ENCODE measurements at regions not wholly inside any gene's neighbourhood (a gene's known extent, or its start where the extent isn't known, plus 50 kb on each side); places are given as distances from the start of the nearest gene placed in this dataset.

DNA sequence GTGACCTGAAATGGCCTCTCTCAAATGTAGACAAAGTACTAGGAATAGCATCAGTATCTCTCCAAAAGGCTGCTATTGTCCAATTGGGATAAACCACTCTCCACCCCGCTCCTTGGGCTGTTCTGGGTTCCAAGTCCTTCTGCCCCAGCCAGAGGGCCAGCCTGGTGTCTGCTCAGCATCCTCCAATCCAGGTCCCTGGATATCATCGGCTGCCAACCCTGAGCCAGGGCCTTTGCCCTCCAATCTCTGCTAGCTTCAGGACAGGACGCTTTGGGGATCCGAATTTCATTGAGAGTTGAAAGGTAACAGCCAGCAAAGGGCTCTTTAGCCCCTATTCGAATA lies 119.3 kb upstream of the ADPGK start:
- TF ChIP-seq, protein P1, sequence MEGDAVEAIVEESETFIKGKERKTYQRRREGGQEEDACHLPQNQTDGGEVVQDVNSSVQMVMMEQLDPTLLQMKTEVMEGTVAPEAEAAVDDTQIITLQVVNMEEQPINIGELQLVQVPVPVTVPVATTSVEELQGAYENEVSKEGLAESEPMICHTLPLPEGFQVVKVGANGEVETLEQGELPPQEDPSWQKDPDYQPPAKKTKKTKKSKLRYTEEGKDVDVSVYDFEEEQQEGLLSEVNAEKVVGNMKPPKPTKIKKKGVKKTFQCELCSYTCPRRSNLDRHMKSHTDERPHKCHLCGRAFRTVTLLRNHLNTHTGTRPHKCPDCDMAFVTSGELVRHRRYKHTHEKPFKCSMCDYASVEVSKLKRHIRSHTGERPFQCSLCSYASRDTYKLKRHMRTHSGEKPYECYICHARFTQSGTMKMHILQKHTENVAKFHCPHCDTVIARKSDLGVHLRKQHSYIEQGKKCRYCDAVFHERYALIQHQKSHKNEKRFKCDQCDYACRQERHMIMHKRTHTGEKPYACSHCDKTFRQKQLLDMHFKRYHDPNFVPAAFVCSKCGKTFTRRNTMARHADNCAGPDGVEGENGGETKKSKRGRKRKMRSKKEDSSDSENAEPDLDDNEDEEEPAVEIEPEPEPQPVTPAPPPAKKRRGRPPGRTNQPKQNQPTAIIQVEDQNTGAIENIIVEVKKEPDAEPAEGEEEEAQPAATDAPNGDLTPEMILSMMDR (IDR thresholded peaks at IDR 0.05 in 4 of 5, conservative IDR thresholded peaks at IDR 0.05 in 1 of 5): no peak
- no peak for TF ChIP-seq POLR2A (IDR thresholded peaks at IDR 0.05)
